ENCODE measurements at regions not wholly inside any gene's neighbourhood (a gene's known extent, or its start where the extent isn't known, plus 50 kb on each side); places are given as distances from the start of the nearest gene placed in this dataset.

DNA sequence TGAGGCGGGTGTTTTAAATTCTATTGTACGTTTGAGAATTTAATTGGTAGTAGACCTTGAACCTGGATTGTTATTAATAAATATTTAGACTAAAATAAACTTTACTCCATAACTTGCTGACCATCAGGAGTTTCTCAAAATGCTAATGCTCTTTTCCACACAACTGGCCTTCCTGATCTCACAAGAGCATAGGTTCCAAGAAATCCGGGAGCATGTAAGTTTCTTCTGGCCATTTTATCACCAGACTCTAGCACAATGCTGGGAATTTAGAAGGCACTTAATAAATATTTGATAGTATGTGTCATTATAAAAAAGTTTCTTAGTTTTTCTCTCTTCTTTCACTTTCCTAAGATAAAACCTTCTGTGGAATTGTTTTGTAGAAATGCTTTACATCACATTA, 2047.1 kb downstream of the SUCLG1 start:
- Histone ChIP-seq H3K27me3 (no peaks in the 10 kb centered on the region), H3K4me1 (peaks cover 4% of the 10 kb centered on the region), H3K27ac (no peak overlapping the region), H3K9me3 (no peaks in the 10 kb centered on the region), H3K36me3 (ENCODE audit: low read depth, missing control alignments) (no peaks in the 10 kb centered on the region), H3K4me3 (no peak overlapping the region)
- no peak for TF ChIP-seq POLR2A (IDR thresholded peaks at IDR 0.05)
- TF ChIP-seq, protein P1, sequence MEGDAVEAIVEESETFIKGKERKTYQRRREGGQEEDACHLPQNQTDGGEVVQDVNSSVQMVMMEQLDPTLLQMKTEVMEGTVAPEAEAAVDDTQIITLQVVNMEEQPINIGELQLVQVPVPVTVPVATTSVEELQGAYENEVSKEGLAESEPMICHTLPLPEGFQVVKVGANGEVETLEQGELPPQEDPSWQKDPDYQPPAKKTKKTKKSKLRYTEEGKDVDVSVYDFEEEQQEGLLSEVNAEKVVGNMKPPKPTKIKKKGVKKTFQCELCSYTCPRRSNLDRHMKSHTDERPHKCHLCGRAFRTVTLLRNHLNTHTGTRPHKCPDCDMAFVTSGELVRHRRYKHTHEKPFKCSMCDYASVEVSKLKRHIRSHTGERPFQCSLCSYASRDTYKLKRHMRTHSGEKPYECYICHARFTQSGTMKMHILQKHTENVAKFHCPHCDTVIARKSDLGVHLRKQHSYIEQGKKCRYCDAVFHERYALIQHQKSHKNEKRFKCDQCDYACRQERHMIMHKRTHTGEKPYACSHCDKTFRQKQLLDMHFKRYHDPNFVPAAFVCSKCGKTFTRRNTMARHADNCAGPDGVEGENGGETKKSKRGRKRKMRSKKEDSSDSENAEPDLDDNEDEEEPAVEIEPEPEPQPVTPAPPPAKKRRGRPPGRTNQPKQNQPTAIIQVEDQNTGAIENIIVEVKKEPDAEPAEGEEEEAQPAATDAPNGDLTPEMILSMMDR (IDR thresholded peaks at IDR 0.05): no peak
- DNase-seq: no peak
- intact Hi-C loops (cut with DNase I; ENCODE audit: low total_unique reads): no loop called here
- 42 to 45% methylated on average over 3 of the region's 3 CpGs for WGBS, 2 donors

DNA sequence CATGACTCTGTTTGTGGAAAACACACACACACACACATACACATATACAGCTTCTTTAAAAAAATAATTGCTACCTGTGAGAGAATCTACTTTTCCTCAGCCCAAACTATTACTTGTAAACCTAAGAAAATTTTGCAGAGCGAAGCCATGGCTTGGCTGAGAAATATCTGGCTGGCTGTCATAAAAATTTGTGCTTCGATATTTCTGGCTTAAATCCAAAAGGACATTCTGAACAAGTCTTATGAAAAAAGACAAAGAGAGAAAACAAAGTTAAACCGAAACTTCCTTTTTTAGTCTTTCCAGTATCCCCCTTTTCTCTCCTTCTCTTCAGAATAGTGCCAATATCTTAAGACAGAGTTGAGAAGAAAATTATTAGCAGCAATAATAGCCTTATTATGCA, 2048.0 kb downstream of the SUCLG1 start:
- no peak for TF ChIP-seq POLR2A (IDR thresholded peaks at IDR 0.05)
- TF ChIP-seq, protein P1 (IDR thresholded peaks at IDR 0.05): no peak
- H3K27ac ChIP-seq: peak overlapping the region in 1 of 2 donors; percentile 3
- WGBS, 2 donors: 29 to 37% methylated on average over 3 of the region's 3 CpGs

DNA sequence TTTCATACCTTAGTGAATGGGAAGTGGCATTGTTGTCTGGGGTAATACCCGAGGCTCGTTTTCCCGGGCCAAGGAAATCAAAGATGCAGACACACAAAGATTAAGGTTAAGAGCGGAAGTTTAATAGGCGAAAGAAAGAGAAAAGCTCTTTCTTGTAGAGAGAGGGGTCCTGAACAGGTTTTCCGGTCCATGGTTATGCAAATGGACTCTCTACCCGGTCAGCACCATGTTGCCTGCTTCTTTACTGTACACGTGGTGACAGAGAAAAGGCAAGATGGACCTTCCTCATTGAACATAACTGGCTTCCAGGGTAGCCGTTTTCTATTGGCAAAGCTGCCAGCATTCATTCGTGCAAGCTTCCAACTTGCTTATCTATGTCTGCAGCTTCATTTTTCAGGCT, 2063.5 kb downstream of the SUCLG1 start:
- no peaks in the 10 kb centered on the region for H3K27me3 ChIP-seq
- H3K36me3 ChIP-seq (ENCODE audit: low read depth, missing control alignments): no peaks in the 10 kb centered on the region
- TF ChIP-seq POLR2A (IDR thresholded peaks at IDR 0.05): no peak
- TF ChIP-seq, protein P1 (IDR thresholded peaks at IDR 0.05): no peak
- 58 to 59% methylated on average over 10 of the region's 10 CpGs for WGBS, 2 donors
- no peak for DNase-seq
- intact Hi-C loops (cut with DNase I; ENCODE audit: low total_unique reads): no loop called here
- H3K9me3 ChIP-seq: no peaks in the 10 kb centered on the region
- no peaks in the 10 kb centered on the region for H3K4me1 ChIP-seq
- H3K27ac ChIP-seq: no peak overlapping the region
- no peak overlapping the region for H3K4me3 ChIP-seq

More for the DNA sequence above, 2048.0 kb downstream of the SUCLG1 start:
- H3K4me1 ChIP-seq: peaks cover 4% of the 10 kb centered on the region
- H3K9me3 ChIP-seq: no peaks in the 10 kb centered on the region
- H3K36me3 ChIP-seq (ENCODE audit: low read depth, missing control alignments): no peaks in the 10 kb centered on the region
- no peaks in the 10 kb centered on the region for H3K27me3 ChIP-seq
- H3K4me3 ChIP-seq: no peak overlapping the region
- intact Hi-C loops (cut with DNase I; ENCODE audit: low total_unique reads): no loop called here
- DNase-seq: no peak

- 90 to 91% methylated on average over 9 of the region's 9 CpGs for WGBS, 2 donors
Observed at GRCh38 chr2:82391386-82391785, 2067.7 kb downstream of the SUCLG1 start.

DNA sequence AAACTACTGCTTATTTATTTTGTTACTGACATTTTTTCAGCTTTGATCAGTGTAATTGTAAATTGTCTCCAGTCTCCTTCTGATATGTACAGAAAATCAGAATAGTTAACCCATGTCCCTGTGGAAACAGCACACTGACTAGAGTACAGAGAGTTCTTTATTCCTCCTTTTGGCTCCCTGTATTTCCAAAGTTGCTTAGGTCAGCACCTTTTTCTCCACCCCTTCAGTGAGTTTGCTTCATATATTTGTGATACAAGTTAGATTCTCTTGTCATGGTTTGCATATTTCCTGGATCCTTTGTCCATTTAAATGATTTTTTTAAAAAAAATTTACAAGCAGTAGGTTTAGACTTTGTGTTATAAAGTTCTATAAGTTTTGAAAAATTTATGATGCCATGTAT, 2051.1 kb upstream of the LRRTM1 start:
- Histone ChIP-seq H3K27me3 (no peaks in the 10 kb centered on the region), H3K36me3 (ENCODE audit: low read depth, missing control alignments) (no peaks in the 10 kb centered on the region), H3K9me3 (no peaks in the 10 kb centered on the region), H3K4me1 (no peaks in the 10 kb centered on the region), H3K27ac (no peak overlapping the region), H3K4me3 (no peak overlapping the region)
- intact Hi-C loops (cut with DNase I; ENCODE audit: low total_unique reads): no loop called here
- TF ChIP-seq, protein P1 (IDR thresholded peaks at IDR 0.05): no peak
- no peak for TF ChIP-seq POLR2A (IDR thresholded peaks at IDR 0.05)
- no peak for DNase-seq

More at GRCh38 chr2:82391386-82391785, 2067.7 kb downstream of the SUCLG1 start:
- Histone ChIP-seq H3K27me3 (no peaks in the 10 kb centered on the region), H3K4me1 (no peaks in the 10 kb centered on the region), H3K9me3 (no peaks in the 10 kb centered on the region), H3K4me3 (no peak overlapping the region), H3K27ac (no peak overlapping the region), H3K36me3 (ENCODE audit: low read depth, missing control alignments) (no peaks in the 10 kb centered on the region)
- DNase-seq: no peak
- TF ChIP-seq POLR2A (IDR thresholded peaks at IDR 0.05): no peak
- intact Hi-C loops (cut with DNase I; ENCODE audit: low total_unique reads): no loop called here

Data from testis (tissue), 2 donors.